Lower leg skin (tissue), 3 donors: ENCODE measurements at regions not wholly inside any gene's neighbourhood (a gene's known extent, or its start where the extent isn't known, plus 50 kb on each side); places are given as distances from the start of the nearest gene placed in this dataset.

Source experiments
- POLR2A ChIP-seq, 2 donors: fragments of 450-650 bp; IDR thresholded peaks; one replicate each; pipeline ENCODE4 v1.6.1; 2016 to 2017; ENCODE audit warnings: antibody characterized with exemption in 2 of 2, mild to moderate bottlenecking in 1 of 2, moderate library complexity in 1 of 2
- TF ChIP-seq, protein P1 (sequence below), 3 donors: fragments of 450-650 bp; IDR thresholded peaks; one replicate each; pipeline ENCODE4 v1.5.1; 2016; ENCODE audit warnings: antibody characterized with exemption in 3 of 3, mild to moderate bottlenecking in 3 of 3, moderate library complexity in 2 of 3

DNA sequence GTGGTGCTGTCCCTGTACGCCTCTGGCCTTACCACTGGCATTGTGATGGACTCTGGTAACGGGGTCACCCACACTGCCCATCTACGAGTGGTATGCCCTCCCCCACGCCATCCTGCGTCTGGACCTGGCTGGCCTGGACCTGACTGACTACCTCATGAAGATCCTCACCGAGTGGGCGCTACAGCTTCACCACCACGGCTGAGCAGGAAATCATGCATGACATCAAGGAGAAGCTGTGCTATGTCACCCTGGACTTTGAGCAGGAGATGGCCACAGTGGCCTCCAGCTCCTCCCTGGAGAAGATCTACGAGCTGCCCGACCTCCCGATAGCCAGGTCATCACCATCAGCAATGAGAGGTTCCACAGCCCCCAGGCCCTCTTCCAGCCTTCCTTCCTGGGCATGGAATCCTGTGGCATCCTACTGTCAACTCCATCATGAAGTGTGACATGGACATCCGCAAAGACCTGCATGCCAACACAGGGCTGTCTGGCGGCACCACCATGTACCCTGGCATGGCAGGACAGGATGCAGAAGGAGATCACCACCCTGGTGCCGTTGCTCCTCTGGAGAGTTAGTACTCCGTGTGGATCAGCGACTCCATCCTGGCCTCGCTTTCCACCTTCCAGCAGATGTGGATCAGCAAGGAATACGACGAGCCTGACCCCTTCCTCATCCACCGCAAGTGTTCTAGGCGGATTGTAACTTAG, 434.2 kb upstream of the RGMB start:
- TF ChIP-seq, protein P1, sequence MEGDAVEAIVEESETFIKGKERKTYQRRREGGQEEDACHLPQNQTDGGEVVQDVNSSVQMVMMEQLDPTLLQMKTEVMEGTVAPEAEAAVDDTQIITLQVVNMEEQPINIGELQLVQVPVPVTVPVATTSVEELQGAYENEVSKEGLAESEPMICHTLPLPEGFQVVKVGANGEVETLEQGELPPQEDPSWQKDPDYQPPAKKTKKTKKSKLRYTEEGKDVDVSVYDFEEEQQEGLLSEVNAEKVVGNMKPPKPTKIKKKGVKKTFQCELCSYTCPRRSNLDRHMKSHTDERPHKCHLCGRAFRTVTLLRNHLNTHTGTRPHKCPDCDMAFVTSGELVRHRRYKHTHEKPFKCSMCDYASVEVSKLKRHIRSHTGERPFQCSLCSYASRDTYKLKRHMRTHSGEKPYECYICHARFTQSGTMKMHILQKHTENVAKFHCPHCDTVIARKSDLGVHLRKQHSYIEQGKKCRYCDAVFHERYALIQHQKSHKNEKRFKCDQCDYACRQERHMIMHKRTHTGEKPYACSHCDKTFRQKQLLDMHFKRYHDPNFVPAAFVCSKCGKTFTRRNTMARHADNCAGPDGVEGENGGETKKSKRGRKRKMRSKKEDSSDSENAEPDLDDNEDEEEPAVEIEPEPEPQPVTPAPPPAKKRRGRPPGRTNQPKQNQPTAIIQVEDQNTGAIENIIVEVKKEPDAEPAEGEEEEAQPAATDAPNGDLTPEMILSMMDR (IDR thresholded peaks at IDR 0.05) = no peak
- TF ChIP-seq POLR2A (IDR thresholded peaks at IDR 0.05) = no peak
